GM23338 (cell line): ENCODE measurements at regions not wholly inside any gene's neighbourhood (a gene's known extent, or its start where the extent isn't known, plus 50 kb on each side); places are given as distances from the start of the nearest gene placed in this dataset.

Source experiments
- ATAC-seq: fragments of 200-7000 bp; cut with Tn5 transposase; 3 replicates; pipeline ENCODE4 v1.9.1; 2020
- DNase-seq: peaks from one replicate; pipeline ENCODE4 v3.0.0-alpha.2; 2015; ENCODE audit warnings: low spot score
- H2AFZ ChIP-seq: fragments of 200-600 bp; sonication (generic); 2 replicates; pipeline ENCODE4 v1.8.0; 2016; ENCODE audit warnings: antibody characterized with exemption, mild to moderate bottlenecking, moderate library complexity
- H3F3A ChIP-seq: fragments of 200-600 bp; sonication (generic); replicated peaks from 2 replicates; pipeline ENCODE4 v1.8.0; 2017; ENCODE audit warnings: antibody characterized with exemption, mixed run types, low read depth
- H3K27ac ChIP-seq: fragments of 200-600 bp; sonication (generic); 2 replicates; pipeline ENCODE4 v1.6.1; 2016; ENCODE audit warnings: low read depth
- H3K27me3 ChIP-seq: fragments of 200-600 bp; sonication (generic); 2 replicates; pipeline ENCODE4 v1.8.0; 2016; ENCODE audit warnings: mild to moderate bottlenecking, mixed run types, moderate library complexity; ENCODE audit not compliant: insufficient read depth
- H3K36me3 ChIP-seq: fragments of 200-600 bp; sonication (generic); 2 replicates; pipeline ENCODE4 v1.8.0; 2016; ENCODE audit warnings: mild to moderate bottlenecking; ENCODE audit not compliant: insufficient read depth
- H3K4me1 ChIP-seq: fragments of 200-600 bp; sonication (generic); 2 replicates; pipeline ENCODE4 v1.8.0; 2016; ENCODE audit warnings: mild to moderate bottlenecking, moderate library complexity; ENCODE audit not compliant: insufficient read depth
- H3K4me2 ChIP-seq: fragments of 200-600 bp; sonication (generic); 2 replicates; pipeline ENCODE4 v1.7.1; 2017; ENCODE audit warnings: mixed run types
- H3K4me3 ChIP-seq: fragments of 200-600 bp; sonication (generic); 2 replicates; pipeline ENCODE4 v1.6.1; 2016; ENCODE audit warnings: mixed run types
- H3K79me2 ChIP-seq: fragments of 200-600 bp; sonication (generic); replicated peaks from 2 replicates; pipeline ENCODE4 v1.8.0; 2017; ENCODE audit warnings: mild to moderate bottlenecking; ENCODE audit not compliant: insufficient read depth
- H3K9me2 ChIP-seq: fragments of 200-600 bp; sonication (generic); 2 replicates; pipeline ENCODE4 v1.8.0; 2017; ENCODE audit not compliant: insufficient read depth
- H4K20me1 ChIP-seq: fragments of 200-600 bp; sonication (generic); replicated peaks from 2 replicates; pipeline ENCODE4 v1.8.0; 2017; ENCODE audit warnings: mild to moderate bottlenecking; ENCODE audit not compliant: insufficient read depth
- H3K27ac Mint-ChIP-seq: 2 replicates; pipeline ENCODE4 v1.8.0; 2020; ENCODE audit warnings: inconsistent platforms, mild to moderate bottlenecking, moderate library complexity, mixed read lengths
- H3K27me3 Mint-ChIP-seq: 3 replicates; pipeline ENCODE4 v1.8.0; 2022; ENCODE audit warnings: low read depth, mild to moderate bottlenecking, moderate library complexity, mixed read lengths, inconsistent platforms; ENCODE audit not compliant: insufficient read depth, poor library complexity
- H3K36me3 Mint-ChIP-seq: 3 replicates; pipeline ENCODE4 v1.8.0; 2021; ENCODE audit warnings: low read depth, mild to moderate bottlenecking, inconsistent platforms, moderate library complexity, mixed read lengths
- H3K4me1 Mint-ChIP-seq: 3 replicates; pipeline ENCODE4 v1.8.0; 2020; ENCODE audit warnings: mild to moderate bottlenecking, inconsistent platforms, mixed read lengths
- H3K4me3 Mint-ChIP-seq: 3 replicates; pipeline ENCODE4 v1.8.0; 2021; ENCODE audit warnings: moderate library complexity, mild to moderate bottlenecking, inconsistent platforms, mixed read lengths
- H3K9me3 Mint-ChIP-seq: 3 replicates; pipeline ENCODE4 v1.8.0; 2020; ENCODE audit warnings: moderate library complexity, mild to moderate bottlenecking, inconsistent platforms, mixed read lengths
- CREB1 ChIP-seq: fragments of 250-450 bp; sonication (Bioruptor Pico); IDR thresholded peaks from 2 replicates; pipeline ENCODE4 v1.5.0; 2020; ENCODE audit warnings: low read depth, mild to moderate bottlenecking, moderate library complexity
- EZH2 ChIP-seq: fragments of 200-600 bp; sonication (generic); IDR thresholded peaks from one replicate; pipeline ENCODE4 v1.8.0; 2017; ENCODE audit warnings: antibody characterized with exemption, mild to moderate bottlenecking, low read depth; ENCODE audit not compliant: unreplicated experiment
- EZH2phosphoT487 ChIP-seq: fragments of 200-600 bp; sonication (generic); IDR thresholded peaks from one replicate; pipeline ENCODE4 v1.8.1; 2018; ENCODE audit warnings: antibody characterized with exemption; ENCODE audit not compliant: unreplicated experiment
- JUNB ChIP-seq: IDR thresholded peaks from one replicate; pipeline ENCODE4 v1.6.1; 2016; ENCODE audit warnings: antibody characterized with exemption; ENCODE audit not compliant: unreplicated experiment
- NANOG ChIP-seq: IDR thresholded peaks from 2 replicates; pipeline ENCODE4 v1.6.1; 2016; ENCODE audit warnings: antibody characterized with exemption, borderline replicate concordance
- POLR2AphosphoS5 ChIP-seq: IDR thresholded peaks from 2 replicates; pipeline ENCODE4 v1.6.1; 2016; ENCODE audit warnings: antibody characterized with exemption, low read depth
- ZNF114 ChIP-seq: fragments of 250-450 bp; sonication (Bioruptor Pico); IDR thresholded peaks from 2 replicates; pipeline ENCODE4 v1.5.0; 2020; ENCODE audit warnings: mild to moderate bottlenecking, moderate library complexity
- ZNF331 ChIP-seq: fragments of 250-450 bp; sonication (Bioruptor Pico); IDR thresholded peaks from 2 replicates; pipeline ENCODE4 v1.5.0; 2020; ENCODE audit warnings: low read depth, mild to moderate bottlenecking, moderate library complexity
- TF ChIP-seq, protein P1 (sequence below), 2 experiments: fragments of 200-600 bp in 1 of 2; sonication (generic) in 1 of 2; conservative IDR thresholded peaks; 2 replicates each; pipeline versions ENCODE4 v1.5.1 to v1.6.1; 2016 to 2017; ENCODE audit warnings: antibody characterized with exemption in 2 of 2, low read depth in 2 of 2, mild to moderate bottlenecking in 2 of 2, moderate library complexity in 1 of 2
- TF ChIP-seq, protein P2 (sequence below): IDR thresholded peaks from 2 replicates; pipeline ENCODE4 v1.6.1; 2016; ENCODE audit warnings: antibody characterized with exemption

DNA sequence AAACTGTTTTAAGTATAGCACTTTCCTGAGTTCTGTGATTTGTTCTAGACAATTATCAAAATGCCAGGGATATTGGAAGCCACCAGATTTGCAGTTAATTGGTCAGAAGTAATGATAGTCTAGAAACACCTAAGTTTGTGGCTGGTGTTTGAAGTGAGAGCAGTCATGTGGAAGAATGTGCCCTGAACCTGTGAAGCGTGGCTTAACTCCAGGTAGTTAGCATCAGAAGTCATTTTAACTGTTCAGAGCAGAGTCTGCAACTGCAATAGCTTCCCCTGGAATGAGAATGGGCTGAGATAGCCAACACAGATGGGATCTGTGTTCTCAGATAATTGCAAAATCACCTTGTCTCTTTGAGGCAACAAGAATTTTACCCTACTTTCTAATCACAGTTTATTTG is 255.1 kb upstream of the GK2 start:
- H4K20me1 ChIP-seq = no peaks in the 10 kb centered on the region
- H3K9me3 Mint-ChIP-seq = peaks cover 27% of the 10 kb centered on the region
- no peaks in the 10 kb centered on the region for H3K4me1 Mint-ChIP-seq
- H3K79me2 ChIP-seq = no peaks in the 10 kb centered on the region
- TF ChIP-seq ZNF114 (no peak), CREB1 (CRISPR knock-in tag) (no peak), JUNB (no peak), POLR2AphosphoS5 (no peak)
- TF ChIP-seq, protein P1, sequence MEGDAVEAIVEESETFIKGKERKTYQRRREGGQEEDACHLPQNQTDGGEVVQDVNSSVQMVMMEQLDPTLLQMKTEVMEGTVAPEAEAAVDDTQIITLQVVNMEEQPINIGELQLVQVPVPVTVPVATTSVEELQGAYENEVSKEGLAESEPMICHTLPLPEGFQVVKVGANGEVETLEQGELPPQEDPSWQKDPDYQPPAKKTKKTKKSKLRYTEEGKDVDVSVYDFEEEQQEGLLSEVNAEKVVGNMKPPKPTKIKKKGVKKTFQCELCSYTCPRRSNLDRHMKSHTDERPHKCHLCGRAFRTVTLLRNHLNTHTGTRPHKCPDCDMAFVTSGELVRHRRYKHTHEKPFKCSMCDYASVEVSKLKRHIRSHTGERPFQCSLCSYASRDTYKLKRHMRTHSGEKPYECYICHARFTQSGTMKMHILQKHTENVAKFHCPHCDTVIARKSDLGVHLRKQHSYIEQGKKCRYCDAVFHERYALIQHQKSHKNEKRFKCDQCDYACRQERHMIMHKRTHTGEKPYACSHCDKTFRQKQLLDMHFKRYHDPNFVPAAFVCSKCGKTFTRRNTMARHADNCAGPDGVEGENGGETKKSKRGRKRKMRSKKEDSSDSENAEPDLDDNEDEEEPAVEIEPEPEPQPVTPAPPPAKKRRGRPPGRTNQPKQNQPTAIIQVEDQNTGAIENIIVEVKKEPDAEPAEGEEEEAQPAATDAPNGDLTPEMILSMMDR (conservative IDR thresholded peaks at IDR 0.05; ENCODE audit: low read depth in 2 of 2) = no peak
- no peaks in the 10 kb centered on the region for H3K27me3 ChIP-seq
- peak overlapping the region; percentile 45; the same call in 1 of the 2 replicates for H2AFZ ChIP-seq
- H3K4me2 ChIP-seq = no peak overlapping the region
- peaks cover 12% of the 10 kb centered on the region; the same call in 1 of the 2 replicates for H3K36me3 ChIP-seq
- H3K27ac ChIP-seq = no peak overlapping the region
- H3K9me2 ChIP-seq = no peaks in the 10 kb centered on the region; the same call in 1 of the 2 replicates
- peaks cover 2% of the 10 kb centered on the region for H3K27me3 Mint-ChIP-seq
- ATAC-seq = no peak
- no peak overlapping the region for H3K27ac Mint-ChIP-seq
- H3K4me1 ChIP-seq = no peaks in the 10 kb centered on the region
- no peaks in the 10 kb centered on the region for H3F3A ChIP-seq
- H3K36me3 Mint-ChIP-seq = peaks cover 27% of the 10 kb centered on the region
- no peak overlapping the region for H3K4me3 Mint-ChIP-seq
- no peak for DNase-seq
- H3K4me3 ChIP-seq = no peak overlapping the region

DNA sequence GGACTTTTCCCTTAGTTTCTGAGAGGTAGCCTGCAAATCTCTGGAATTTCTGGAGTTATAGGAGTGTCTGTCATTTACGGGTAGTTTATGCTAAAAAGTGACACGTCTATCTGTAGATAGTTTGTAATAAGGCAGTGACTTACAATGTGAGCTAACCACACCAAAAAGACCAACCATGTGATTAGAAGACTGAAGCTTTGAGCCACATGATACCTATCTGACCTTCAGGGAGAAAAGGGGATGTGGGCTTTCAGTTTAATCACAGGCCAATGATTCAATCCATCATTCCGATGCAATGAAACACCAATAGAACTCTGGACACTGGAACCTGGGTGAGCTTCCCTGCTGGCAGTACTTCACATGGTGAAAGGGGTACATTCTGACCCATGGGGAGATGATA is 254.6 kb upstream of the GK2 start:
- TF ChIP-seq EZH2phosphoT487 = no peak
- TF ChIP-seq ZNF114 = no peak
- no peak for TF ChIP-seq ZNF331 (CRISPR knock-in tag)
- TF ChIP-seq, protein P2, sequence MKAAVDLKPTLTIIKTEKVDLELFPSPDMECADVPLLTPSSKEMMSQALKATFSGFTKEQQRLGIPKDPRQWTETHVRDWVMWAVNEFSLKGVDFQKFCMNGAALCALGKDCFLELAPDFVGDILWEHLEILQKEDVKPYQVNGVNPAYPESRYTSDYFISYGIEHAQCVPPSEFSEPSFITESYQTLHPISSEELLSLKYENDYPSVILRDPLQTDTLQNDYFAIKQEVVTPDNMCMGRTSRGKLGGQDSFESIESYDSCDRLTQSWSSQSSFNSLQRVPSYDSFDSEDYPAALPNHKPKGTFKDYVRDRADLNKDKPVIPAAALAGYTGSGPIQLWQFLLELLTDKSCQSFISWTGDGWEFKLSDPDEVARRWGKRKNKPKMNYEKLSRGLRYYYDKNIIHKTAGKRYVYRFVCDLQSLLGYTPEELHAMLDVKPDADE = no peak
- TF ChIP-seq EZH2 = no peak
- no peak for TF ChIP-seq CREB1 (CRISPR knock-in tag)
- no peak for TF ChIP-seq NANOG
- TF ChIP-seq JUNB = no peak
- Histone ChIP-seq H3K27me3 (no peaks in the 10 kb centered on the region), H4K20me1 (no peaks in the 10 kb centered on the region), H3K4me1 (no peaks in the 10 kb centered on the region), H3K36me3 (peaks cover 17% of the 10 kb centered on the region; the same call in 1 of the 2 replicates), H2AFZ (peak overlapping the region; percentile 45; the same call in 1 of the 2 replicates), H3K4me2 (no peak overlapping the region), H3K79me2 (no peaks in the 10 kb centered on the region), H3K4me3 (no peak overlapping the region), H3K27ac (no peak overlapping the region), H3K9me2 (no peaks in the 10 kb centered on the region; the same call in 1 of the 2 replicates), H3F3A (no peaks in the 10 kb centered on the region)
- DNase-seq = no peak
- H3K4me1 Mint-ChIP-seq = no peaks in the 10 kb centered on the region
- no peak for ATAC-seq
- no peak overlapping the region for H3K4me3 Mint-ChIP-seq
- peaks cover 32% of the 10 kb centered on the region for H3K9me3 Mint-ChIP-seq
- H3K27ac Mint-ChIP-seq = no peak overlapping the region
- peaks cover 32% of the 10 kb centered on the region for H3K36me3 Mint-ChIP-seq
- peaks cover 2% of the 10 kb centered on the region for H3K27me3 Mint-ChIP-seq
